HFF-Myc (cell line): ENCODE measurements at regions not wholly inside any gene's neighbourhood (a gene's known extent, or its start where the extent isn't known, plus 50 kb on each side); places are given as distances from the start of the nearest gene placed in this dataset.
"Not testable (repeated sequence)": the region's sequence is repeated elsewhere in the genome, so short reads cannot be mapped to it uniquely, and the experiment has no call there.

ENCODE experiments used
- DNase-seq: peaks from one replicate; pipeline ENCODE4 v3.0.0-alpha.2; 2011; ENCODE audit warnings: low read depth; ENCODE audit errors: extremely low read depth
- H3K4me3 ChIP-seq: replicated peaks from 2 replicates; pipeline ENCODE4 v1.5.1; 2011; ENCODE audit warnings: low read depth, mild to moderate bottlenecking, control low read depth, low read length
- CTCF ChIP-seq: IDR thresholded peaks from 2 replicates; pipeline ENCODE4 v1.5.1; 2012; ENCODE audit warnings: mild to moderate bottlenecking, low read depth, low read length, control low read depth; ENCODE audit errors: missing control alignments

DNA sequence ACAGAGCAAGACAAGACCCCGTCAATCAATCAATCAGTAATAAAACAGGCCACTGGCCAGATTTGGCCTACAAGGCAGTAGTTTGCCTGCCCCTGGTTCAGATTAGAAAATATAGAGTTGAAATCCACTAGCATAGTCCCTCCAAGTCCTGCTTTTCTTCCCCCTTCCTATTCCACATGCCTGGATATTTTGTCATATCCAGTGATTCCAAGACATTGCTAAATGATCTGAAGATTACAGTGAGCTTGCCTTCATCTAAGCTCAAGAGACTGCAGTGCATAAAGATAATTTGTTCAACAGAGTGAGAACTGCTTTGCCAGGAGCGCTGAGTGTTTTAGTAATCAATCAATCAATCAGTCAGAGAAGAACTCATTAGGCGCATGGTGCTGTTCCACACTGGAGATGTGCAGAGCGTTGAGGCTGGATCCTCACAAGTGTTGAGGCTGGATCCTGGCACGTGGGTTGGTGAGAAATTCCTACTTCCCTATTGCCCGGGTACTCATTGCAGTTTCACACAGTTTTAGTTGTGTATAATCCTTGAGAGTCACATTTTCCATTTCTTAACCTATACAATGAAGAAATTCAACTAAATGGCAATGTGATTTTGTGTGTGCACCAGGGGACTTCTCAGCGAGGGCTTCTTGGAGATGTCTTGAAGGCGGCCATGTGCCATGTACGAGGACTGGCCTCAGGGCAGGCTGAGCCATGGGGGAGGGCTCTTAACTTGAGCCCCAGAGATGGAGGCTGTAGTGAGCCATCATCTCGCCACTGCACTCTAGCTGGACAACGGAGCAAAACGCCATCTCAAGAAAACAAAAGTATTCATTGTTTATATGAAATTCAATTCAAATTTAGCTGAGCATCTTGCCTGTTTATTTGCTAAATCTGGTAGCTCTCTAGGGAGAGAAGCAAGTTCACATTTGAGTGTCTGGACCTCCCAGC is 76.3 kb downstream of the TOMM20 start:
- DNase-seq: no peak
- TF ChIP-seq CTCF: no peak
- no peak overlapping the region for H3K4me3 ChIP-seq

DNA sequence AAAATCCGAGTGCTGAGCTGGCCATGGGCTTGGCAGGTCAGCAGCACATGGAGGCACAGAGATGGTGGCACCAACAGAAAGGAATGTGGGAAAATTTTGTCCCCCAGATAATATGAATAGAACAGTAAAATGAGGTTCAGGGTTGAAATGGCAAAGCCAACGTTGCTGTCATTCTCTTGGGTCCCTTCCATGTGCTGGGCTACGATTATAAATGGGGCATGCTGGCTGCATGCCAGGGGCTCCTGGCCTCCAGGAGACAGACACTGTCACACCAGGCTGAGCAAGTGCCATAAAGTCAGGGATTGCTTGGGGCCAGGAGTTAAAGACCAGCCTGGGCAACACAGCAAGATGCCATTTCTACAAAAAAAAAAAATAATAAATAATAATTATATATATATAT is 77.1 kb downstream of the TOMM20 start:
- no peak for TF ChIP-seq CTCF
- DNase-seq: no peak
- H3K4me3 ChIP-seq: no peak overlapping the region

DNA sequence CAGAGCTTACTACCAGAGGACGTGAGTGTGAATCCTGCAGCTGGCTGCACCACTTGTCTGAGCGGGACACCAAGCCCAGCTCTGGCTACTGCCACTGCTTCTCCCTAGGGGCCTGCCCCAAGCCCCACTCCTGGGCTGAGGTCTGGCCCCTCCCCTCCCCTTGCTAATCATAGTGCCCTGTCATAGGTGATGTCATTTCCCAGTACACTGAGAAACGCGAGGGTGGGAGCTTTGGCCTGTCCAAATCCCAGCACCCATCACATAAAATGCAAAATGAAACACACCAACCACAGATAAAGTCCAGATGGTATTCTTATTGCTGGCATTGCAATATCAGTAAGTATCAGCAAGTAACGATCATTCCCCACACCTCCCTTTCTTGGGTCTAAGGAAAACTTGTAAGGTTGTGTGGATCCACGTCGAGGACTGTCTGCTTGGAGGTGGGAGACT is 77.7 kb downstream of the TOMM20 start:
- no peak overlapping the region for H3K4me3 ChIP-seq
- no peak for DNase-seq
- TF ChIP-seq CTCF: no peak

DNA sequence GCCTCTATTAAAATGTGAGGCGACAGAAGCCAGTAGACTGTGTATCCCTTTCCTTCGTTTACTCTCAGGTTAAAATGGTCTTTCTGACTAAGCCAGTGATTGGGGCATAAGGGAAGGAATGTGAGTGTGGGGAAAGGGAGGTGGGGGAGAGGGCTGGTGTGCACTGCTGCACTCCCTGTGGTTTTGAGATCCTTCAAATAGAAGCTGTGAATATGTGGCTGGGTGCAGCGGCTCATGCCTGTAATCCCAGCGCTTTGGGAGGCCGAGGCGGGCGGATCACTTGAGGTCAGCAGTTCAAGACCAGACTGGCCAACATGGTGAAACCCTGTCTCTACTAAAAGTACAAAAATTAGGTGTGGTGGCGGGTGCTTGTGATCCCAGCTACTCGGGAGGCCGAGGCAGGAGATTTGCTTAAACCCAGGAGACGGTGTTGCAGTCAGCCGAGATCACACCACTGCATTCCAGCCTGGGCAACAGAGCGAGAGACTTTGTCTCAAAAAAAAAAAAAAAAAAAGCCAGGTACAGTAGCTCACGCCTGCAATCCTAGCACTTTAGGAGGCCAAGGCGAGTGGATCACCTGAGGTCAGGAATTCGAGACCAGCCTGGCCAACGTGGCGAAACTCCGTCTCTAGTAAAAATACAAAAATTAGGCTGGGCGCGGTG is 78.8 kb downstream of the TOMM20 start:
- H3K4me3 ChIP-seq, DNase-seq: not testable (repeated sequence)

GRCh38 chr1:235049217-235049616 is 79.4 kb downstream of the TOMM20 start:
- DNase-seq: no peak
- TF ChIP-seq CTCF: no peak

DNA sequence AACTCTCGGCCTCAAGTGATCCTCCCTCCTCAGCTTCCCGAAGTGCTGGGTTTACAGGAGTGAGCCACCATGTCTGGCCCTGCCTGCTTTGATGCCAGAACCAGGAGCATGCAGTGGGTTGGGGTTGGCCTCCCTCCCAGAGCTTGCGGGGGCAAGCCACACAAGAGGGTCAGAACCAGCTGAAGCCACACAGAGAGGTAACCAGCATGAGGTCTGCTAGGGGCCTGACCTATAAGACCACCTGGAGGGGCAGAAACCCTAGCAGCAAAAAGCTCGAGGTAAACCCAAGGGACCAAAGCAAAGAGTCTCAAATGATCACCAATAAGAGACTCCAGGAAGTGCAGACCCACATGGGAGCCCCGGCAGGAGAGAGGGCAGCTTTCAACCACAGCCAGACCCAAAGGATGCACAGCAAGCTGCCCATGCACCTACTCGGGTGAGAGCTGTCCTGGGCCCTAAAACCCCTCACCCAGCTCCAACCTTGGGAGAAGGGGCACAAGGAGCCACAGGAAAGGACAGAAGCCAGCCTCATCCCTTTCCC is 81.2 kb downstream of the TOMM20 start:
- no peak for TF ChIP-seq CTCF
- H3K4me3 ChIP-seq: no peak overlapping the region
- DNase-seq: no peak

More at GRCh38 chr1:235049217-235049616, 79.4 kb downstream of the TOMM20 start:
- H3K4me3 ChIP-seq: no peak overlapping the region
